ENCODE measurements at regions not wholly inside any gene's neighbourhood (a gene's known extent, or its start where the extent isn't known, plus 50 kb on each side); places are given as distances from the start of the nearest gene placed in this dataset.

GRCh38 chr13:75092143-75092542 lies 389.8 kb downstream of the TBC1D4 start:
- no peak overlapping the region for H2AK5ac ChIP-seq (ENCODE audit: low read depth, low read length)
- H2AFZ ChIP-seq (ENCODE audit: low read length) = 0 out of 2 replicates have a peak overlapping the region, but pooled peaks have one; percentile 46
- no peak overlapping the region for H2BK12ac ChIP-seq (ENCODE audit: low read depth, low read length)
- no peak overlapping the region for H3K14ac ChIP-seq (ENCODE audit: insufficient read length)
- H3K4me3 ChIP-seq (ENCODE audit: extremely low read depth in 1 of 4, insufficient read depth in 2 of 4, low read depth in 3 of 4, low read length in 4 of 4) = no peak overlapping the region
- H4K91ac ChIP-seq (replicated peaks; ENCODE audit: insufficient read length, low read length) = no peak overlapping the region
- H3K9ac ChIP-seq (replicated peaks in 1 of 4; ENCODE audit: extremely low read depth in 1 of 4, low read depth in 3 of 4, low read length in 3 of 4) = no peak overlapping the region
- no peak overlapping the region for H4K8ac ChIP-seq (ENCODE audit: extremely low read depth, insufficient read depth, low read length)
- POLR2A ChIA-PET (ENCODE audit: partially characterized antibody) = no interaction called here
- no peaks in the 10 kb centered on the region for H3K23me2 ChIP-seq (ENCODE audit: low read depth, low read length)
- H2BK120ac ChIP-seq (replicated peaks; ENCODE audit: low read depth, low read length) = no peak overlapping the region
- CTCF ChIA-PET (ENCODE audit: partially characterized antibody) = interaction anchor here (1.4 kb wide), 1 partner anchor 9 kb away, joined by 6 read pairs; no protein-coding TSS in a partner anchor
- H3K4me2 ChIP-seq (ENCODE audit: insufficient read depth in 1 of 2, low read depth in 2 of 2, low read length in 2 of 2) = no peak overlapping the region
- no peak overlapping the region for H2BK15ac ChIP-seq (ENCODE audit: low read length)
- TF ChIP-seq GTF2F1 (IDR thresholded peaks at IDR 0.05; ENCODE audit: borderline replicate concordance, low read depth, low read length) (no peak), POLR2A (IDR thresholded peaks at IDR 0.05; ENCODE audit: control extremely low read depth in 1 of 2, low read depth in 2 of 2, low read length in 2 of 2) (no peak), RXRA (IDR thresholded peaks at IDR 0.05; ENCODE audit: insufficient read depth, low read depth, low read length) (no peak), MAX (IDR thresholded peaks at IDR 0.05) (no peak), NANOG (IDR thresholded peaks at IDR 0.05; ENCODE audit: insufficient read depth, low read depth, low read length, poor library complexity, severe bottlenecking) (no peak), USF2 (IDR thresholded peaks at IDR 0.05; ENCODE audit: low read length) (no peak), POU5F1 (IDR thresholded peaks at IDR 0.05; ENCODE audit: low read depth, low read length) (no peak)
- no peak overlapping the region for H3K4ac ChIP-seq (replicated peaks; ENCODE audit: insufficient read length, low read depth, low read length)
- no peaks in the 10 kb centered on the region for H3K27me3 ChIP-seq (replicated peaks in 1 of 4; ENCODE audit: control insufficient read depth in 3 of 4, extremely low read depth in 1 of 4, insufficient read depth in 3 of 4, low read length in 3 of 4)
- H3K56ac ChIP-seq (replicated peaks; ENCODE audit: insufficient read length, low read depth, low read length) = no peak overlapping the region
- no peak overlapping the region for H4K5ac ChIP-seq (ENCODE audit: insufficient read length, low read depth, low read length)
- no peak overlapping the region for H3K18ac ChIP-seq (ENCODE audit: extremely low read depth, low read length)
- DNase-seq (ENCODE audit: low read depth in 1 of 2, low spot score in 2 of 2) = no peak
- H3K9me3 ChIP-seq (ENCODE audit: insufficient read depth in 2 of 2, low read depth in 1 of 2, low read length in 1 of 2) = no peaks in the 10 kb centered on the region
- 93% methylated on average over 2 of the region's 2 CpGs; no CpG with 5 or more reads in 1 of the 2 experiments for WGBS, 2 experiments (ENCODE audit: extremely low coverage in 1 of 2, insufficient coverage in 1 of 2, insufficient read length in 1 of 2, insufficient replicate concordance in 2 of 2, low coverage in 1 of 2, low lambda C conversion rate in 2 of 2, missing lambda C conversion rate in 1 of 2)
- no peak overlapping the region for H2BK20ac ChIP-seq (ENCODE audit: low read length)
- no peaks in the 10 kb centered on the region for H3K36me3 ChIP-seq (ENCODE audit: control insufficient read depth in 2 of 4, insufficient read depth in 4 of 4, low read length in 3 of 4)
- H3K4me1 ChIP-seq (replicated peaks in 1 of 4; ENCODE audit: control insufficient read depth in 3 of 4, insufficient read depth in 4 of 4, low read length in 3 of 4) = no peaks in the 10 kb centered on the region
- no peaks in the 10 kb centered on the region for H3K79me2 ChIP-seq (ENCODE audit: control insufficient read depth in 1 of 2, insufficient read depth in 2 of 2, low read length in 2 of 2)
- H2BK5ac ChIP-seq (ENCODE audit: low read depth, low read length) = no peak overlapping the region
- no peaks in the 10 kb centered on the region for H3K79me1 ChIP-seq (ENCODE audit: low read depth, low read length)
- no peak for FAIRE-seq
- H3K27ac ChIP-seq (ENCODE audit: low read depth, low read length) = no peak overlapping the region
- no peaks in the 10 kb centered on the region for H4K20me1 ChIP-seq (replicated peaks in 1 of 2; ENCODE audit: control insufficient read depth in 1 of 2, insufficient read depth in 2 of 2, low read length in 2 of 2)
- no peak overlapping the region for H3K23ac ChIP-seq (ENCODE audit: insufficient read length)
